Natural killer cell treated with Interleukin-12 subunit alpha and Interleukin-12 subunit beta and Interleukin-15 and Interleukin-18, amount 100 ng/mL, for 72 hours (primary cell): ENCODE measurements at regions not wholly inside any gene's neighbourhood (a gene's known extent, or its start where the extent isn't known, plus 50 kb on each side); places are given as distances from the start of the nearest gene placed in this dataset.
A peak's percentile ranks its signal among the peaks of the same experiment; 100 is the strongest.
"Not testable (repeated sequence)": the region's sequence is repeated elsewhere in the genome, so short reads cannot be mapped to it uniquely, and the experiment has no call there.

Experiments
- ATAC-seq, 2 donors: fragments of 150-1000 bp; cut with Tn5 transposase in 1 of 2; sonication (Bioruptor Pico), chemical (Tn5 transposase) in 1 of 2; 2 replicates each; pipeline ENCODE4 v1.10.0; 2021
- DNase-seq: peaks from one replicate; pipeline ENCODE4 v3.0.0; 2022; ENCODE audit warnings: low spot score
- H3K27ac Mint-ChIP-seq, 2 donors: 1 replicate in 1 of 2; 2 replicates in 1 of 2; pipeline ENCODE4 v1.8.0; 2022; ENCODE audit warnings: mixed read lengths in 2 of 2, mild to moderate bottlenecking in 1 of 2, moderate library complexity in 1 of 2
- H3K27me3 Mint-ChIP-seq, 2 donors: 1 replicate in 1 of 2; 2 replicates in 1 of 2; pipeline ENCODE4 v1.8.0; 2022; ENCODE audit warnings: mixed read lengths in 2 of 2
- H3K36me3 Mint-ChIP-seq: one replicate; pipeline ENCODE4 v1.8.0; 2022; ENCODE audit warnings: mixed read lengths
- H3K4me1 Mint-ChIP-seq, 2 donors: 1 replicate in 1 of 2; 2 replicates in 1 of 2; pipeline ENCODE4 v1.8.0; 2022; ENCODE audit warnings: low read depth in 2 of 2, mixed read lengths in 2 of 2, mild to moderate bottlenecking in 1 of 2
- H3K4me3 Mint-ChIP-seq: one replicate; pipeline ENCODE4 v1.8.0; 2022; ENCODE audit warnings: mixed read lengths
- H3K9me3 Mint-ChIP-seq: 2 replicates; pipeline ENCODE4 v1.8.0; 2022; ENCODE audit warnings: mixed read lengths

DNA sequence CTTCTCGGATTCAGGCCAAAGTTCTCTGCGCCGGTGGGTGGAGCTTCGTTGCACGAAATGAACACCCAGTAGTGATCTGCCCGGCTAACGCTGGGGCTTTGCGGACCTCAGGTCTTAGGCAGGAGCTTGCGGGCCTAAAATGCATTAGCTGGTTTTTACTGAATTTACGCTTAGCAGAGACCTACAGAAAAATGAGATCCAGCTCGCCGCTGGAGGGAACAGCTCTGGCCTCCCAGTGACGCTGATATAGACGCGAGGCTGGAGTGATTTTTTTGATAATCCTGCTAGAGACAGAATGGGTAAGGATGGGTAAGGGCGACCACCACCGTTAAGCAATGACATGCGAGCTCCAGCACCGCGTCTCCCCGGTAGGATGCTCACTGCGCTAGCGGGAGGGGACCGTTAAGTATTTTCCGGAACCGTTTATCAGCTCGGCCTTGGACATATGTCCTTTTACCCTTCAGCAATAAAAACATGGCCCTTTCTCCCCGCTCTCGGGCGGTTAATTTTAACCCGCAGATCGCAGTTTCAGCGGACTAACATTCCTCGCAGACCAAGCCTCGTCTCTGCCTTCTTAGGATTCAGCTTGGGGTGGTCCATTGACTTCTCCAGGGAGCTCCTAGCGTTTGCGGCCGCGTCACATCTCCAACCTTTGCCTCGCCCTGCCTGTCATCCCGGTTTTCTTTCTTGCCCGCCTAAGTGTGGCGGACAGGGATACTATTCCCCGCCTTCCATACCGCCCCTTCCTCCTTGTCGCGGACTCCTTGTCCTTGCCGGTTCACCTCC, 109.3 kb downstream of the GPX5 start:
- no peaks in the 10 kb centered on the region for H3K9me3 Mint-ChIP-seq
- no peak for DNase-seq
- ATAC-seq, result no peak
- H3K27ac Mint-ChIP-seq, result no peak overlapping the region
- no peaks in the 10 kb centered on the region for H3K36me3 Mint-ChIP-seq
- peaks cover 0 to 4% of the 10 kb centered on the region in 2 donors for H3K4me1 Mint-ChIP-seq
- H3K27me3 Mint-ChIP-seq, result peaks cover 34 to 62% of the 10 kb centered on the region in 2 donors
- no peak overlapping the region for H3K4me3 Mint-ChIP-seq

DNA sequence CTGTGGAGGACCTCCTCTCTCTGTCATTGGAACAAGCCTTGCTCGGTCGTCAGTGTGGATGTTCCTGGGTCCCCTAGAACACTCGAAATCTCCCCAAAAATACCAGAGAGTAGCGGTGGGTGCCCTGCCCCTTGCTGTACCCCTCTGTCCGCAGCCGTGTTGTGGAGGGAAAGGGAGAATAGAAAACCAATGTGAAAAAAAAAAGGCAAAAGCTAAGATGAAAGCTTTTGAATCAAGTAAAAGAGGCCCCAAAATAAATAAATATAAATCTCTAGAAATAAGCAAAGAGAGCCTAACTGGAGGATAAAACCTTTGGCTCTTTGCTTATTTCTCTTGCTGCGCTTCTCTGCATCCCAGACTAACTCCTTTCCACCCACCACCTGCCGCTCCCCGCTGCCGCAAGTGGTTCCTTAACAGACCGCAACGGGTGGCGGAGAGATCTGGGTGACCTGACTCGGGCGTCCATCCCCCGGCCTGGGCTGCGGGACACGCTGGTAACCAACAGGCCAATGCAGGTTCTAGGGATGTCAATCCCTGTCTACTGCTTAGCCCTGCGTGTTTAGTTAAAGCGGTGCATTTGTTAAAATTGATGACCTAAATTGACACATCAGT, 110.0 kb downstream of the GPX5 start:
- peaks cover 34 to 58% of the 10 kb centered on the region in 2 donors for H3K27me3 Mint-ChIP-seq
- ATAC-seq (no peak), DNase-seq (no peak)
- H3K36me3 Mint-ChIP-seq, result no peaks in the 10 kb centered on the region
- H3K4me1 Mint-ChIP-seq, result peaks cover 0 to 4% of the 10 kb centered on the region in 2 donors
- no peak overlapping the region for H3K4me3 Mint-ChIP-seq
- H3K27ac Mint-ChIP-seq, result no peak overlapping the region
- H3K9me3 Mint-ChIP-seq, result no peaks in the 10 kb centered on the region

DNA sequence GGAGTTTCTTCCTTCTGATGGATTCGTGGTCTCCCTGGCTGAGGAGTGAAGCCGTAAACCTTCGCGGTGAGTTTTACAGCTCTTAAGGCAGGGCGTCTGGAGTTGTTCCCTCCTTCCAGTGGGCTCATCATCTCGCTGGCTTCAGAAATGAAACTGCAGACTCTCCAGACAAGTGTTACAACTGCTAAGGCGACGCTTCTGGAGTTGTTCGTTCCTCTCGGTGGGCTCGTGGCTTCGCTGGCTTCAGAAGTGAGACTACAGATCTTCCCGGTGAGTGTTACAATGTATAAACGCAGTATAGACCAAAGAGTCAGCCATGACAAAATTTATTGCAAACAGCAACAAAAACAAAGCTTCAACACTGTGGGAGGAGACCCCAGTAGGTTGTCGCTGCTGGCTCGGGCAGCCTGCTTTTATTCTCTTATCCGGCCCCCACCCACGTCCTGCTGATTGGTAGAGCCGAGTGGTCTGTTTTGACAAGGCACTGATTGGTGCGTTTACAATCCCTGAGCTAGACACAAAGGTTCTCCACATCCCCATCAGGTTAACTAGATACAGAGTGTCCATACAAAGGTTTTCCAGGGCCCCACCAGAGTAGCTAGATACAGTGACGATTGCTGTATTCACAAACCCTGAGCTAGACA, 113.2 kb downstream of the GPX5 start:
- H3K36me3 Mint-ChIP-seq, result no peaks in the 10 kb centered on the region
- H3K27me3 Mint-ChIP-seq, result peaks cover 34 to 48% of the 10 kb centered on the region in 2 donors
- H3K27ac Mint-ChIP-seq, result no peak overlapping the region
- no peaks in the 10 kb centered on the region for H3K9me3 Mint-ChIP-seq
- ATAC-seq, result no peak
- H3K4me3 Mint-ChIP-seq, result no peak overlapping the region
- H3K4me1 Mint-ChIP-seq, result peaks cover 0 to 4% of the 10 kb centered on the region in 2 donors
- DNase-seq, result no peak

DNA sequence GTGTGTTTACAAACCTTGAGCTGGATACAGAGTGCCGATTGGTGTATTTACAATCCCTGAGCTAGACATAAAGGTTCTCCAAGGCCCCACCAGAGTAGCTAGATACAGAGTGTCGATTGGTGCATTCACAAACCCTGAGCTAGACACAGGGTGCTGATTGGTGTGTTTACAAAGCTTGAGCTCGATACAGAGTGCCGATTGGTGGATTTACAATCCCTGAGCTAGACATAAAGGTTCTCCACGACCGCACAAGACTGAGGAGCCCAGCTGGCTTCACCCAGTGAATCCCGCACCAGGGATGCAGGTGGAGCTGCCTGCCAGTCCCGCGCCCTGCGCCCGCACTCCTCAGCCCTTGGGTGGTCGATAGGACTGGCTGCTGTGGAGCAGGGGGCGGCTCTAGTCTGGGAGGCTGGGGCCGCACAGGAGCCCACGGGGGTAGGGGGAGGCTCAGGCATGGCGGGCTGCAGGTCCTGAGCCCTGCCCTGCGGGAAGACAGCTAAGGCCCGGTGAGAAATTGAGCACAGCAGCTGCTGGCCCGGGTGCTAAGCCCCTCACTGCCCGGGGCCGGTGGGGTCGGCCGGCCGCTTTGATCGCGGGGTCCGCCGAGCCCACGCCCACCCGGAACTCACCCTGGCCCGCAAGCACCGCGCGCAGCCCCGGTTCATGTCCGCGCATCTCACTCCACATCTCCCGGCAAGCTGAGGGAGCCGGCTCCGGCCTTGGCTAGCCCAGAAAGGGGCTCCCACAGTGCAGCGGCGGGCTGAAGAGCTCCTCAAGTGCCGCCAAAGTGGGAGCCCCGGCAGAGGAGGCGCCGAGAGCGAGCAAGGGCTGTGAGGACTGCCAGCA, 114.0 kb downstream of the GPX5 start:
- H3K27ac Mint-ChIP-seq, ATAC-seq, H3K9me3 Mint-ChIP-seq, H3K36me3 Mint-ChIP-seq, H3K4me3 Mint-ChIP-seq, DNase-seq, H3K4me1 Mint-ChIP-seq: not testable (repeated sequence)
- peaks cover 27 to 40% of the 10 kb centered on the region in 2 donors for H3K27me3 Mint-ChIP-seq

DNA sequence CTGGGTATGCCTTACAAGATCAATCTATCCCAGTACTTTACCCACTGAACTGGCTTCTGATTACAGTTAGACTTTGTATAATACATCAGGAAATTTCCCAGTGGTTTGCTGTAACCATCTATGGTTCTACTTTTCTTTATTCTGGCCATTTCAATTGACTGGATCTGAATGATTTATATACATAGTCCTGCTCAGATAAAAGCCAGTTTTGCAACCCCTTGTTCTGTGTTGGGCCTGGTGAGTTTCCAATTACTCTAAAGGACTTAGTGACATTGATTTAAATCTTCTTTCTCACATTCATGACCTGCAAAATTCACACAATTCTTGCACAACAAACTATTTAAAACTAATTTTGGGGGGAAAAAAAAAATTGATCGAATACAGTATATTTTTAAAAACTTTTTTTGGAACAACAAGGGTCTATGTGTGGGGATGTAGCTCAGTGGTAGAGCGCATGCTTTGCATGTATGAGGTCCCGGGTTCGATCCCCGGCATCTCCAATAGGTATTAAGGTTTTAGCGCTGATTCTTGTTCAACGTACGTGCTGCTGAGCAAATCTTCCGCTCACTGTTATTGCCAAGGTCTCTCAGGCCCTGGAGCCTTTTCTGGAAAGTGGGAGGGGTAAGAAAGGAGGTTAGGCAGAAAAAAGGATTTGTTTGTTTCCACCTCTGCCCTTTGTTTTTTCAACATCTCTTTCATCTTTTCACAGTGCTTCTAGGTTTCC, 117.5 kb downstream of the GPX5 start:
- DNase-seq (no peak), ATAC-seq (peak in 1 of 2 donors; percentile 80)
- Mint-ChIP-seq H3K4me3 (no peak overlapping the region), H3K27ac (no peak overlapping the region), H3K27me3 (peaks cover 16 to 25% of the 10 kb centered on the region in 2 donors), H3K4me1 (peaks cover under 1 to 4% of the 10 kb centered on the region in 2 donors), H3K36me3 (no peaks in the 10 kb centered on the region), H3K9me3 (no peaks in the 10 kb centered on the region)

DNA sequence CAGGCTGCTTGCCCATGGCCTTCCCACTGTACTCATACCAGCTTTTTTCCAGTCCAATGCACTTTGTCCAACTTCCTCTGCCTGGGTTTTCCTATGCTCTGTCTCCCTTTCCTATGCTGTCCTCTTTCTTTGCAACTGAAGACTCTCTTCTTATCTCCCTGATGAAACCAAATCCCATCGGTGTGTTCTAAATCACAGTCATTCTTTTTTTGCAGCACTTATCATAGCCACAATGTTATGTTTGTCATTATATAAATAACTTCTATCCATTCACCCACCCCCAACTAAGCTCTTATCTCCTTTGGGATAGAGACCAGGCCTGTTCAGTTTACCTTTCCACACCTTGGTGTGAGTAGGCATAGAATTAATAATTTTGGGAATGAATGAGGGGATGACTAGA, 121.0 kb downstream of the GPX5 start:
- Mint-ChIP-seq H3K9me3 (no peaks in the 10 kb centered on the region), H3K27me3 (peaks cover 24 to 53% of the 10 kb centered on the region in 2 donors), H3K36me3 (no peaks in the 10 kb centered on the region)

DNA sequence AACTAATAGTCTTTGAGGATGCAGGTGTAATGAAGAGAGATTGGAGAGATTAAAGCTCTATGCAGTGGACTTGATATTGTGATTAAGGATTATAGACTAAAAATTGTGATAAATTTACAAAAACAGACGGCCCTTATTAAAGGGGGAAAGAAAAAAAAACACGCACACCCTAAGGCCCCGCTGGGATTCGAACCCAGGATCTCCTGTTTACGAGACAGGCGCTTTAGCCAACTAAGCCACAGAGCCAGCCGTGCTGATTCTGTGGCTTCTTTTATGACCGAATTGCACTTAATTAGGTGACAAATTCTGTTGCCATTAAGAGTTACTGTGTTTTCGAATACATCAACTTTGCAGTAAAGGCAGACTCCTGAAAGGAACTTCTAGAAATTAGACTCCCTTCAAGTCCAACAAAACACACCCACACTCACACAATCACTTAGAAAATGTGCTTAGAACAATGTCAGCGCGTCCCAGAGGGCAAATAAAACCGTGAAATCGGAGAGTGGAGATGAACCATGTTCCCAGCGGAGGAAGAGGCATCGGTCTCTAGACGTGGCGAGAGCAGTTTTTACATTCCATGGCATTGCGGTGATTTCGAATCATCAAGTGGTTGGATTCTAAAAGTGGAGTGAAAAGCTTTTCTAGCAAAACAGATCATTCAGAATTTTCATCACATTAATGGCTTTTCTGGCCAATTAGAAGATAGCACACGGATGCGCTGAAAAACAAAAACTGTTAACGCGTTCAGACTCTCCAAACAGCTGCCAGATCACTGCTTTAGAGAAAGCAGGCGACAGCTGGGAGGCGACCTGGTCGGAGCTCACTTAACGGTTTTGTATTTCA, 122.6 kb downstream of the GPX5 start:
- H3K4me1 Mint-ChIP-seq, result peaks cover 3 to 7% of the 10 kb centered on the region in 2 donors
- ATAC-seq, result peak in 1 of 2 donors; percentile 49

More for the DNA sequence above, 121.0 kb downstream of the GPX5 start:
- no peak overlapping the region for H3K27ac Mint-ChIP-seq
- DNase-seq, result no peak
- H3K4me1 Mint-ChIP-seq, result peaks cover 3 to 7% of the 10 kb centered on the region in 2 donors
- no peak overlapping the region for H3K4me3 Mint-ChIP-seq
- no peak for ATAC-seq

DNA sequence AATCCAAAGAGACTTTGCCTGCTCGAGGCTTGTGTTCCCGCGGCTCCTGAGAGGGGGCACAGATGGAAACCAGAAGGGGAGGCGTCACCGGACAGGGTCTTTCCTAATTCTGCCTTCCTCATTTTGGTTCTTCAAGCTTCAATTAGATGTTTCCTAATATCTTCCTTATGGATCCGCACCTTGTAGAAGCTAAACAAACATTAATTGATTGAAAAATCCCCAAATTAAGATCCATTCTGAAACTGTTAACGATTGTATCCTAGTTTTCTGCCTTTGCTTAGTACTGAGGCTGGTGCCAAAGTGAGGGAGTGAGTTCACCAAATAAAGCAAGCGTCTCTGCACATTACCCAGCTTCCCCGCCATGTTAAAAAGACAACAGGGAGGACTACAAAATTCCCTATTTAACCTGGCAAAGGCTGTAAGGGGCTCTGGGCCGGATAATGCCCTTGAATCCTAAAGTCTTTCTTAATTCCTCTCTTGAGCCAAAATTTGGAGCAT, 123.2 kb downstream of the GPX5 start:
- no peak for ATAC-seq
- Mint-ChIP-seq H3K36me3 (no peaks in the 10 kb centered on the region), H3K27ac (no peak overlapping the region), H3K27me3 (peaks cover 28 to 48% of the 10 kb centered on the region in 2 donors), H3K4me3 (peak overlapping the region; percentile 83), H3K9me3 (no peaks in the 10 kb centered on the region), H3K4me1 (peaks cover 3 to 7% of the 10 kb centered on the region in 2 donors)
- no peak for DNase-seq

More for the DNA sequence above, 122.6 kb downstream of the GPX5 start:
- H3K9me3 Mint-ChIP-seq, result no peaks in the 10 kb centered on the region
- no peak for DNase-seq
- H3K4me3 Mint-ChIP-seq, result peak overlapping the region; percentile 83
- H3K27me3 Mint-ChIP-seq, result peaks cover 29 to 51% of the 10 kb centered on the region in 2 donors
- H3K36me3 Mint-ChIP-seq, result no peaks in the 10 kb centered on the region
- peak overlapping the region in 1 of 2 donors; percentile 55 for H3K27ac Mint-ChIP-seq

DNA sequence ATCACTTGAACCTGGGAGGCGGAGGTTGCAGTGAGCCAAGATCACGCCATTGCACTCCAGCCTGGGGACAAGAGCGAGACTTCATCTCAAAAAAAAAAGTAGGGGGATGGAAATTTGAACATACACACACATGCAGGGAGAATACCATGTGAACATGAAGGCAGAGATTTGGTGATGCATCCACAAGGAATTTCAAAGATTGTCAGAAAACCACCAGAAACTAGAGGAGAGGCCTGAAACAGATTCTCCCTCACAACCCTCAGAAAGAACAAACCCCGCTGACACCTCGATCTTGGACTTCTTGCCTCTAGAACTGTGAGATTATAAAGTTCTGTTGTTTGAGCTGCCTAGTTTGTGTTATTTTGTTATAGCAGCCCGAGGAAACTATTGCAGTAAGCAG, 125.5 kb downstream of the GPX5 start:
- Mint-ChIP-seq H3K27me3 (peaks cover 30 to 60% of the 10 kb centered on the region in 2 donors), H3K4me1 (peaks cover 3 to 7% of the 10 kb centered on the region in 2 donors), H3K27ac (no peak overlapping the region), H3K36me3 (no peaks in the 10 kb centered on the region), H3K4me3 (no peak overlapping the region), H3K9me3 (no peaks in the 10 kb centered on the region)
- DNase-seq (no peak), ATAC-seq (no peak)

DNA sequence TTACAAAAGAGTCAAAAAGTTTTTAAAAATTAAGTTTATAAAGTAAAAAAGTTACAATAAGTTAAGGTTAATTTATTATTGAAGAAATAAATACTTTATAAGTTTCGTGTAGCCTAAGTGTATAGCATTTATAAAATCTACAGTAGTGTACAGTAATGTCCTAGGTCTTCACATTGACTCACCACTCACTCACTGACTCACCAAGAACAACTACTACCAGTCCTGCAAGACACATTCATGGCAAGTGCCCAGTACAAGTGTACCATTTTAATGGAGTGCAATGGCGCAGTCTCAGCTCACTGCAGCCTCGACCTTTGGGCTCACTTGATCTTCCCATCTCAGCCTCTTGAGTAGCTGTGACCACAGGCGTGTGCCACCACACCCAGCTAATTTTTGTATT, 128.2 kb downstream of the GPX5 start:
- H3K4me3 Mint-ChIP-seq, result no peak overlapping the region

DNA sequence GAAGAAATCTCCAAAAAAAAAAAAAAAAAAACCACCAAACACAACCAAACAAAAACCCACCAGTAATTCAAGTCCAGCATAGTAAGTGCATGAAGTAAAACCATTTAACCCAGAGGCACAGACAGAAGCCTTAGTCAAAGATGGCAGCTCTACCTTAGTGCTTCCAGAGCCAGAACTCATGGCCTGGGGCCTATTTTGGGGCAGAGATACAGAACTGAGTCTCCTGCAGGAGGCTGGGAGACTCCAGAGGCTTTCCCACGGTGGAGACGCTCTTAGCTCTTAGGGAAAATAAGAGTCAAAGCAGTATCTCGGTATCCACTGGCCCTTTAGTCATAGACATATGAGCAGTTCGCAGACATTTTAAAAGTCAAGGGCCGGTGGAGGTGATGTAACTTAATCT, 129.5 kb downstream of the GPX5 start:
- H3K9me3 Mint-ChIP-seq, result no peaks in the 10 kb centered on the region
- H3K27ac Mint-ChIP-seq, result no peak overlapping the region
- peaks cover 56 to 73% of the 10 kb centered on the region in 2 donors for H3K27me3 Mint-ChIP-seq
- peaks cover 17 to 21% of the 10 kb centered on the region in 2 donors for H3K4me1 Mint-ChIP-seq
- ATAC-seq (no peak), DNase-seq (no peak)
- no peak overlapping the region for H3K4me3 Mint-ChIP-seq
- no peaks in the 10 kb centered on the region for H3K36me3 Mint-ChIP-seq

More for the DNA sequence above, 128.2 kb downstream of the GPX5 start:
- no peak for DNase-seq
- Mint-ChIP-seq H3K36me3 (no peaks in the 10 kb centered on the region), H3K9me3 (no peaks in the 10 kb centered on the region), H3K4me1 (peaks cover 16 to 20% of the 10 kb centered on the region in 2 donors), H3K27me3 (peaks cover 46 to 67% of the 10 kb centered on the region in 2 donors), H3K27ac (no peak overlapping the region)
- no peak for ATAC-seq

DNA sequence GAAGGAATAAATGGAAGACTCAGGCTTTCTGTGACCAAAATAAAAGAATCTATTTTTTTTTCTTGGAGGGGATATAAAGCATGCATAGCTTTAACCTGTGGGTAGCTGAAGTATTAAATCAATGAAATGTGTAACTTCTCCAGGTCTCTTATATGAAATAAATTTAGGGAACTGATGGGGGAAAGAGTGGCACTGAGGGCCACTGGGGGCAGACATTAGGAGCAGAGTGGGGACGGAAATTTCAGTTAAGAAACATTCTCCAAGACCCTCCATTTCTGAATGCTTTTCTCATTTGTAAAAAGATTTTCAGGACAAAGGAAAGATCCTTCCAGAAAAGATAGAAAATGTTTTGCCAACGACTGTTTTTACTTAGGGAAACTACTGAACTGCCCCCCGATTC, 131.0 kb downstream of the GPX5 start:
- peaks cover 17 to 21% of the 10 kb centered on the region in 2 donors for H3K4me1 Mint-ChIP-seq
- no peak for ATAC-seq
- H3K36me3 Mint-ChIP-seq, result no peaks in the 10 kb centered on the region
- DNase-seq, result no peak
- H3K9me3 Mint-ChIP-seq, result no peaks in the 10 kb centered on the region
- no peak overlapping the region for H3K27ac Mint-ChIP-seq
- peaks cover 53 to 68% of the 10 kb centered on the region in 2 donors for H3K27me3 Mint-ChIP-seq
- peak overlapping the region; percentile 52 for H3K4me3 Mint-ChIP-seq
